Trophoblast cell (in vitro differentiated cells and primary cell): ENCODE measurements at regions not wholly inside any gene's neighbourhood (a gene's known extent, or its start where the extent isn't known, plus 50 kb on each side); places are given as distances from the start of the nearest gene placed in this dataset.
A peak's percentile ranks its signal among the peaks of the same experiment; 100 is the strongest.

Source experiments
- DNase-seq, 2 donors: peaks; one replicate each; pipeline ENCODE4 v3.0.0-alpha.2; 2016
- H2AFZ ChIP-seq: 2 replicates; pipeline ENCODE4 v1.6.1; 2013; ENCODE audit warnings: low read length, moderate library complexity, mild to moderate bottlenecking; ENCODE audit not compliant: insufficient read depth, poor library complexity
- H2AK5ac ChIP-seq: 2 replicates; pipeline ENCODE4 v1.6.1; 2013; ENCODE audit warnings: mild to moderate bottlenecking, low read length
- H2BK120ac ChIP-seq: 2 replicates; pipeline ENCODE4 v1.6.1; 2013; ENCODE audit warnings: low read length, mild to moderate bottlenecking, moderate library complexity; ENCODE audit not compliant: insufficient read depth, poor library complexity
- H2BK12ac ChIP-seq: 2 replicates; pipeline ENCODE4 v1.6.1; 2013; ENCODE audit warnings: mild to moderate bottlenecking, low read length, moderate library complexity
- H2BK5ac ChIP-seq: 2 replicates; pipeline ENCODE4 v1.6.1; 2013; ENCODE audit warnings: low read length, low read depth, moderate library complexity, mild to moderate bottlenecking; ENCODE audit not compliant: poor library complexity
- H3K14ac ChIP-seq: 2 replicates; pipeline ENCODE4 v1.6.1; 2013; ENCODE audit warnings: mild to moderate bottlenecking, low read length
- H3K18ac ChIP-seq: 2 replicates; pipeline ENCODE4 v1.6.1; 2013; ENCODE audit warnings: mild to moderate bottlenecking, low read length
- H3K23ac ChIP-seq: 2 replicates; pipeline ENCODE4 v1.6.1; 2013; ENCODE audit warnings: low read length
- H3K27ac ChIP-seq: 2 replicates; pipeline ENCODE4 v1.5.1; 2013; ENCODE audit warnings: low read depth, mild to moderate bottlenecking, inconsistent platforms, low read length, moderate library complexity
- H3K27me3 ChIP-seq: 2 replicates; pipeline ENCODE4 v1.6.1; 2013; ENCODE audit warnings: inconsistent platforms, mild to moderate bottlenecking, low read length, moderate library complexity; ENCODE audit not compliant: insufficient read depth
- H3K36me3 ChIP-seq, 2 experiments: 1 replicate in 1 of 2; 2 replicates in 1 of 2; pipeline ENCODE4 v1.6.1; 2013; ENCODE audit warnings: low read length in 2 of 2, mild to moderate bottlenecking in 2 of 2, moderate library complexity in 1 of 2; ENCODE audit not compliant: insufficient read depth in 2 of 2, control insufficient read depth in 1 of 2
- H3K4ac ChIP-seq: 2 replicates; pipeline ENCODE4 v1.6.1; 2013; ENCODE audit warnings: low read depth, mild to moderate bottlenecking, low read length, moderate library complexity
- H3K4me1 ChIP-seq, 2 experiments: 1 replicate in 1 of 2; 2 replicates in 1 of 2; pipeline ENCODE4 v1.6.1; 2013; ENCODE audit warnings: low read length in 2 of 2, mild to moderate bottlenecking in 2 of 2, moderate library complexity in 1 of 2; ENCODE audit not compliant: insufficient read depth in 2 of 2, control insufficient read depth in 1 of 2
- H3K4me2 ChIP-seq: 2 replicates; pipeline ENCODE4 v1.6.1; 2013; ENCODE audit warnings: inconsistent platforms, mild to moderate bottlenecking, low read length, moderate library complexity
- H3K4me3 ChIP-seq: 2 replicates; pipeline ENCODE4 v1.5.1; 2013; ENCODE audit warnings: mild to moderate bottlenecking, low read depth, low read length, inconsistent platforms
- H3K79me1 ChIP-seq: one replicate; pipeline ENCODE4 v1.6.1; 2013; ENCODE audit warnings: low read length
- H3K79me2 ChIP-seq: 2 replicates; pipeline ENCODE4 v1.6.1; 2013; ENCODE audit warnings: low read length, mild to moderate bottlenecking; ENCODE audit not compliant: control insufficient read depth, insufficient read depth, poor library complexity
- H3K9ac ChIP-seq: 2 replicates; pipeline ENCODE4 v1.6.1; 2013; ENCODE audit warnings: mild to moderate bottlenecking, low read length
- H3K9me3 ChIP-seq: 2 replicates; pipeline ENCODE4 v1.6.1; 2013; ENCODE audit warnings: low read depth, mild to moderate bottlenecking, control low read depth, inconsistent platforms, low read length; ENCODE audit not compliant: insufficient read depth
- H4K12ac ChIP-seq: 2 replicates; pipeline ENCODE4 v1.6.1; 2013; ENCODE audit warnings: low read depth, mild to moderate bottlenecking, low read length, moderate library complexity
- H4K8ac ChIP-seq: 2 replicates; pipeline ENCODE4 v1.6.1; 2013; ENCODE audit warnings: low read depth, mild to moderate bottlenecking, low read length, moderate library complexity
- H4K91ac ChIP-seq: one replicate; pipeline ENCODE4 v1.6.1; 2013; ENCODE audit warnings: low read depth, mild to moderate bottlenecking, low read length, moderate library complexity
- WGBS: extraction: QIAGEN DNeasy Blood & Tissue Kit; methylation state at CpG from one replicate; pipeline ENCODE4 v1.1.7; 2013; ENCODE audit warnings: missing lambda C conversion rate; ENCODE audit not compliant: insufficient read length, insufficient coverage; ENCODE audit errors: extremely low coverage; 5-methylcytosine and 5-hydroxymethylcytosine counted together

DNA sequence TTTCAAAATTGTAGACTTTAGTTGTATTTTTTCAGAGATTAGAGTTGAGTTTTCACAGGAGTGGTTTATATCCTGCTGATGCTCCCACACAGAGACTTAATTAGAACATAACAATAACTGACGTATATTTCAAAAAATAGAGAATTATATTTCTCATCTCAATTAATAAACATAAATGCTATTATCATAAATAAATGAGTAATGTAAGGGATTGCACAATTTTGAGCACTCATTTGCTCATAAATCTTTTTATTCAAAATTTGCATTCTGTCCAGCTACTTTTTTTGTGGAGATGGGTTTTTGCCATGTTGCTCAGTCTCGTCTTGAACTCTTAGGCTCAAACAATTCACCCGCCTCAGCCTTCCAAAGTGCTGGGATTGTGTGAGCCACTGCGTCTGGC, 515.7 kb upstream of the RORB start:
- H3K36me3 ChIP-seq: no peaks in the 10 kb centered on the region
- no peak overlapping the region for H2AFZ ChIP-seq
- no peak overlapping the region for H2BK12ac ChIP-seq
- WGBS: no CpG with 5 or more reads among the region's 4 CpGs
- no peaks in the 10 kb centered on the region for H3K4me1 ChIP-seq
- DNase-seq: no peak
- no peak overlapping the region for H3K4me2 ChIP-seq
- H2AK5ac ChIP-seq: no peak overlapping the region
- no peak overlapping the region for H3K4ac ChIP-seq
- H3K14ac ChIP-seq: no peak overlapping the region
- no peaks in the 10 kb centered on the region for H3K9me3 ChIP-seq
- H3K79me2 ChIP-seq: no peaks in the 10 kb centered on the region
- no peak overlapping the region for H2BK5ac ChIP-seq
- no peak overlapping the region for H3K18ac ChIP-seq
- H3K4me3 ChIP-seq: no peak overlapping the region
- H3K23ac ChIP-seq: no peak overlapping the region
- no peak overlapping the region for H4K8ac ChIP-seq
- H4K12ac ChIP-seq: no peak overlapping the region
- no peak overlapping the region for H3K9ac ChIP-seq
- no peaks in the 10 kb centered on the region for H3K27me3 ChIP-seq
- no peak overlapping the region for H4K91ac ChIP-seq
- no peak overlapping the region for H3K27ac ChIP-seq
- H3K79me1 ChIP-seq: no peaks in the 10 kb centered on the region
- no peak overlapping the region for H2BK120ac ChIP-seq

GRCh38 chr9:73995836-73996235, 501.3 kb upstream of the RORB start:
- H3K79me2 ChIP-seq: no peaks in the 10 kb centered on the region
- no peak overlapping the region for H2BK120ac ChIP-seq
- H3K4ac ChIP-seq: no peak overlapping the region
- H2BK5ac ChIP-seq: no peak overlapping the region
- no peak overlapping the region for H2BK12ac ChIP-seq
- H3K4me2 ChIP-seq: no peak overlapping the region
- no peaks in the 10 kb centered on the region for H3K27me3 ChIP-seq
- H3K9me3 ChIP-seq: no peaks in the 10 kb centered on the region
- peak in 1 of 2 donors; percentile 39 for DNase-seq
- H2AFZ ChIP-seq: no peak overlapping the region
- no peak overlapping the region for H3K27ac ChIP-seq
- H4K12ac ChIP-seq: no peak overlapping the region
- no peaks in the 10 kb centered on the region for H3K36me3 ChIP-seq
- no peaks in the 10 kb centered on the region for H3K4me1 ChIP-seq
- no peak overlapping the region for H3K14ac ChIP-seq
- no peak overlapping the region for H3K18ac ChIP-seq
- no peak overlapping the region for H3K23ac ChIP-seq
- H2AK5ac ChIP-seq: no peak overlapping the region
- no peak overlapping the region for H4K91ac ChIP-seq
- H3K4me3 ChIP-seq: no peak overlapping the region
- no peak overlapping the region for H4K8ac ChIP-seq
- H3K9ac ChIP-seq: no peak overlapping the region
- H3K79me1 ChIP-seq: no peaks in the 10 kb centered on the region
- no CpG with 5 or more reads among the region's 2 CpGs for WGBS

DNA sequence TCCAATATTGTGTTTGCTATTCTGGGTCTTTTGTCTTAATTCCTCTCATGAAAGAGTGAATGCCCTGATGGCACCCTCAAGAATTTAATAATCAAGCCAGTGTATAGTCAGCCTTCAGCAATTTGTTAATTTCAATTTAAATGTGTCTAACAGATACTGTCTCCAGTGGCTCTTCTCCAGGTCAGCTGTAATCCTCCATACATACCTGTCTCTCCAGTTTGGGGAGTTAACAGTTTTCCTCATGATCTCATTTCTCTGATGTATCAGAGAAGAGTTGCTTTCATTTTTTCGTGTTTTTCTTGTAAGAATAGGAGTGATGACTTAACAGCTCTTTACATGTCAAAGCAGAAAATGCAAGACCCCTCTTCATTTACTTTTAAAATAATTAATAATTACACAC, 500.3 kb upstream of the RORB start:
- Histone ChIP-seq H4K8ac (no peak overlapping the region), H4K12ac (no peak overlapping the region), H4K91ac (no peak overlapping the region), H2BK12ac (no peak overlapping the region), H3K4ac (no peak overlapping the region), H3K18ac (no peak overlapping the region), H3K9ac (no peak overlapping the region), H3K14ac (no peak overlapping the region), H3K36me3 (no peaks in the 10 kb centered on the region), H2AFZ (no peak overlapping the region), H3K9me3 (no peaks in the 10 kb centered on the region), H3K79me2 (no peaks in the 10 kb centered on the region), H2AK5ac (no peak overlapping the region), H3K4me1 (no peaks in the 10 kb centered on the region), H2BK120ac (no peak overlapping the region), H3K27ac (no peak overlapping the region), H2BK5ac (no peak overlapping the region), H3K27me3 (no peaks in the 10 kb centered on the region), H3K4me2 (no peak overlapping the region), H3K4me3 (no peak overlapping the region), H3K23ac (no peak overlapping the region), H3K79me1 (no peaks in the 10 kb centered on the region)
- WGBS: no CpG with 5 or more reads among the region's 1 CpG
- no peak for DNase-seq

GRCh38 chr9:74001382-74001781, 495.8 kb upstream of the RORB start:
- Histone ChIP-seq H3K4ac (no peak overlapping the region), H3K4me1 (no peaks in the 10 kb centered on the region), H3K9me3 (no peaks in the 10 kb centered on the region), H4K12ac (no peak overlapping the region), H3K79me1 (no peaks in the 10 kb centered on the region), H2BK5ac (no peak overlapping the region), H2BK120ac (no peak overlapping the region), H3K9ac (no peak overlapping the region), H3K27ac (no peak overlapping the region), H3K27me3 (no peaks in the 10 kb centered on the region), H3K18ac (no peak overlapping the region), H3K4me3 (no peak overlapping the region), H2AK5ac (no peak overlapping the region), H3K23ac (no peak overlapping the region), H2AFZ (no peak overlapping the region), H4K91ac (no peak overlapping the region), H3K14ac (no peak overlapping the region), H4K8ac (no peak overlapping the region), H3K79me2 (no peaks in the 10 kb centered on the region), H3K4me2 (no peak overlapping the region), H2BK12ac (no peak overlapping the region), H3K36me3 (no peaks in the 10 kb centered on the region)
- no peak for DNase-seq
- WGBS: no CpG with 5 or more reads among the region's 2 CpGs
